ENCODE measurements at regions not wholly inside any gene's neighbourhood (a gene's known extent, or its start where the extent isn't known, plus 50 kb on each side); places are given as distances from the start of the nearest gene placed in this dataset.

DNA sequence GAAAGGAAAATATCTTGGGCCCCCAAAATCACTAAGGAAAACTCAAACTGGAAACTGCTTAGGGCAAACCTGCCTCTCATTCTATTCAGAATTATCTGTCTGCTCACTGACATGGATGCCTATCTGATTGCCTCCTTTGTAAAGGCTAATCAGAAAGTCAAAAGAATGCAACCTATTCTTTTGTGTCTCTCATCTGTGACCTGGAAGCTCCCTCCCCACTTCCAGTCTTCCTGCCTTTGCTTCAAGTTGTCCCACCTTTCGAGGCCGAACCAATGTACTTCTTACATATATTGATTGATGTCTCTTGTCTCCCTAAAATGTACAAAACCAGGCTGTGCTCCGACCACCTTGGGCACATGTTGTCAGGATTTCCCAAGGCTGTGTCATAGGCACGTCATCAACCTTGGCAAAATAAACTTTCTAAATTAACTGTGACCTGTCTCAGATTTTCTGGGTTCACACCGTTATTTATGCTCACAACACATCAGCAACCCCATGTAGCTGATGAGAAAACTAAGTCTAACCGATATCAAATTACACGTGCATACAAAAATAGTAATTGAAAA, 302.3 kb upstream of the NRIP1 start:
- DNase-seq (ENCODE audit: low read depth, low spot score), result no peak

DNA sequence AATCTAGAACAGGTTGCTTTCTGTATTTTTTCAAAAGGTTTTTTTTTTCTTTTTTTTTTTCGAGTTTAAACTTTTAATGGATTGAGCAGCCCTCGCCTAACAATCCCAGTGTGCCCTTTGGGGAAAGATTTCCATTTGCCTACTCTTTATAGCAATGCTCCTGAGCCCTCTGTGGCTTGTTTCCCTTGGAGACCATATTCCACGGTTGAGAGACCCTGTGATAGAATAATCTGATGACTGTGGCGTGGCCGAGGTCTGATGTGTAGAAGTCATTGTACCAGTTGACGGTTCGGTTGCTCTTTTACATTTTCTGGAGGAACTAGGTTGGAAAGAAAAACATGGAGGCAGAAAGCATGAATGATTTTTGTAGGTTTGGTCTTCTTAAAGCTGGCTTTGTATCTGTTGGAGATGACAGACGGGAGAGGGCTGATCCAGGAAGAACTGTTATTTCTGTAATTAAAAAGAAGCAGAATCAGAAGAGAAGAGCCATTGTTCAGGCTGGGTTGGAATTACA, 305.7 kb upstream of the NRIP1 start:
- DNase-seq (ENCODE audit: low read depth, low spot score), result no peak

DNA sequence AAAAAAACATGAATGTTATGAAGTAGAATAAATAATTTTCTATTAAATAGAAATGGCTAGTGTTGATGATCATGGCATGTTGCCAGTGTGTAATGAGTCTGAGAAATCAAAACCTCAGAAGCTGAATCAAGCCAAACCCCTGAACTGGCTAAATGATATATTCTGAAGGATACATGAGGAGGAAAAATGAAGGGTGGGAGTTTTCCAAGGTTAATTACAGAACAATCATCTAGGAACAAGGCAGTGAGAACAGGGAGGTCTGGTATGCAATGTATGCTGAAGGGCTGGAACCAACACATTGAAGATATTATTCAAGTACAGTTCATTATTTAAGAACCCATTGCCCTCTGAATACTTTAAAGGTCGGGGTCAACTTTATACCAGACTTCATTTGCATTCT, 309.1 kb upstream of the NRIP1 start:
- no peak for DNase-seq (ENCODE audit: low read depth, low spot score)

DNA sequence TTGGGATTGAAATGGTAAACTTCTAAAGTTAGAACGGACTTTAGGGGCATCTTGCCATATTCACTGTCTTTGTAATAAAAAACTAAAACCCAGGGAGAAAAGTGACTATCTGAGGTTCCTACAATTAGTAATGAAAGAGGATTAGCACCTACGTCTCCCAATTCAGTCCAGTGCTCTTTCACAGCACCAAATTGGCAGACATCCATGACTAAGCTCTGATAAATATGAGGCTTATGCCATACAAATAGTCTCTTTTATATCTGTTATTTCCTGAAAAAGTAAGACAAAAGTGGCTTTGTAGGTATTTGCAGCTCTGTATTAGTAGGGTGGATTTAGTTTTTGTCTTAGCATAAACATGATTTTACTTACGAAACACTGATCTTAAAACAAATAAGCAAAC, 315.0 kb upstream of the NRIP1 start:
- DNase-seq (ENCODE audit: low read depth, low spot score), result no peak

DNA sequence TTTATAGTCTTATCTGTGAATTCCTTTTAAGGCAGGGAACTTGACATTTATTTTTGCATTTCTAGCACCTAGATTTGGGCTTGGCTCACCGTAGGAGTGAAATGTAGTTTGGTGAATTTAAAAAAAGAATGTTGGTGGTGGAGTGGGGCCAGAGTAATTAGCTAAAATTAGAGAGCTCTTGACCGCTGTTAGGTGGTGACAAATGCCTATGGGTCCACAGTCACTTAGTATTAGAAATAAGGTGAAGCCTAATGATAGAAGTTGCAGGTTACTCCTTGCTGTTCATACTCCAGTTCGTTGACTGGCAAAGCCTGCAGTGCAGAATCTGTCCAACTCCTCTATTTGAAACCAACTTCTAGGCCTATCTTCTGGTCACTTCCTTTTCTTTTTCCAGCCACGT, 318.8 kb upstream of the NRIP1 start:
- no peak for DNase-seq (ENCODE audit: low read depth, low spot score)

DNA sequence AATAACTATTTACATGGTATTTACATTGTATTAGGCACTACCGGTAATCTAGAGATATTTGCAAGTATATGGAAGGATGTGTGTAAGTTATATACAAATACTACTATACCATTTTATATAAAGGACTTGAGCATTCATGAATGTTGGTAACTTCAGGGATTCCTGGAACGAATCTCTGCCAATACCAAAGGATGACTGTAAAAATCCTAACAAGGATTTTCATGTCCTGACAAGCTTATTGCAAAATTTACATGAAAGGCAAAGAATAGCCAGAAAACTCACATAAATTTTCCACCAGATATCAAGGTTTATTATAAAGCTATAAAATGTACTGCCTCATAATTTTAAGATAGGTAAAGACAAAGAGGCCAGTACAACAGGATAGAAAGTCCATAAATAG, 325.2 kb upstream of the NRIP1 start:
- no peak for DNase-seq (ENCODE audit: low read depth, low spot score)

DNA sequence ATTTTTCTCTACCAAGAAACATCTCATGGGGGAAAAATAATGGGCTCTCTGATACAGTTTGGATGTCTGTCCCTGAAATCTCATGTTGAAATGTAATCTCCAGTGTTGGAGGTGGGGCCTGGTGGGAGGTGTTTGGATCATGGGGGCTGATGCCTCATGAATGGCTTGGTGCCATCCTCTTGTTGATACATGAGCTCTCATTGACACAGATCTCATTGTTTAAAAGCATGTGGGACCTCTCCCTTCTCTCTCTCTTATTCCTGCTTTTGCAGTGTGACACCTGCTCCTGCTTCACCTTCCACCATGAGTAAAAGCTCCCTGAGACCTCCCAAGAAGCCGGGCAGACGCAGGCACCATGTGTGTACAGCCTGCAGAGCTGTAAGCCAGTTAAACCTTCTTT, 332.5 kb upstream of the NRIP1 start:
- DNase-seq (ENCODE audit: low read depth, low spot score), result no peak

DNA sequence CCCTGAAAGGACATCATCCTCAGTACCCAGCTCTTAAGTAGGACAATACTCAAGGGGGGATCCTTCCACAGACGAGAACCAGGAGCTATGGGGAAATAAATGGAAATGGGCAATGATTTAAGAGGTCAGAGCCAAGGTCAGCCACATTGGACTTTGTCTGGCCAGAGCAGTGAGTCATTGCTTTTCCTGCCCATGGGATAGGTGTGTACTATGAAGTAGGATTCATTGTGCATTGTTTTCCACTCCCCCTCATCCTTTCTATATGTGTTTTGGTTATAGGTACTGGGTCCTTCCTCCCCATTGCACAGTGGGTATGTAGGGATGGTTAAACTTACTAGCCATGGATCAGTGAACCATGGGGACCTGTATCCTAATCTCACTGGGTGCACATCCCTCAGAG, 328.9 kb upstream of the USP25 start:
- no peak for DNase-seq (ENCODE audit: low read depth, low spot score)

DNA sequence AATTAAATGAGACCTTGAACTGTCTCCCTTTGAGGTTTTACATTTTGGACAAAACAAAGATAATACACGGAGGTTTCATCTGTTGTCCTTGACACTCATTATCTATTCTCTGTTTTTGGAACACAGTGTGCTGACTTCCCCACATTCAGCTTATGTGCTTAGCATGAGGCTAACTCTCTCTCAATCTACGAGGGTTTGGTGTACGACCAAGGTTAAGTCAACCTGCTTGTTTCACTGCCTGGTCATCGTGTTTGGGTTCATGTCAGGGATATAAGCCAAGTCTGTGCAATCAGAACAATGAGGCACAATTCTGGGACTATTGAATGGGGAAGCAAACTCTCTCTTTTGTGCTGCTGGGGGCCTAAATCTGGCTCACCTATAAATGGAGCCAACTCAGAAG, 328.5 kb upstream of the USP25 start:
- no peak for DNase-seq (ENCODE audit: low read depth, low spot score)

DNA sequence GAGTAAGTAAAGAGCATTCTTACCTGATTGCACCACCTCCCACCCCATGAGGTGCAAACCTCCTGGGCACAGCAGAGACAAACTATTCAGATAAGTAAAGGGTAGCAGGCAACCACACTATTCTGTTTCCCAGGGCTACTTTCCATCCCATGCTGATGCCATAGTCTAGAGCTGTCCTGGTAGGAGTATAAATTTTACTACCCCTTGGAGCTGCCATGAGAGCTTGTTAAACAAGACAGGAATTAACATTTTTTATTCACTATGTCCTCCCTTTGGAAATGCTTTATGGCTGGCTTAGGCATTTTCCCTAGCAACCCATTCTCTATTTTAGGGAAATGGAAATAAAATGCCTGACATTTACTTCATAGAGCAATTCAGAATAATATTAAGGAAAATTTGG, 324.6 kb upstream of the USP25 start:
- no peak for DNase-seq (ENCODE audit: low read depth, low spot score)

DNA sequence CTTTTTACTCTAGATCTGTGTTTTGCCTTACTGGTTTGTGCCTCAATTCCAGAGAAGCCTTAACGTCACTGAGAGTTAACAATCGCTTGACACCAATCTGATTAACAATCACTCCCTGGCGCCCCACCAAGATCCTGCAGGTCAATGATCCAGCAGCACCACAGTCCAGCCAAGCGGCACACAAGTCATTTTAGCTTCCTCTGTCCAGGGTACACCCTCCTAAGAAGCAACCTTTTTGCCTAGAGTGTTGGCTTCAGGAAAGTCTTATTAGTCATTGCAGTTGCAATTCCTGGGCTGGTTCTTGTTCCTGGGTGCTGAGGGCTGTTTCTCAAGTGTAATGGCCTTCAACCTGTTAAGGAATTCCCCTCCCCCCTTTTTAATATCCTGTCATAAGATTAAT, 323.0 kb upstream of the USP25 start:
- DNase-seq (ENCODE audit: low read depth, low spot score), result no peak

DNA sequence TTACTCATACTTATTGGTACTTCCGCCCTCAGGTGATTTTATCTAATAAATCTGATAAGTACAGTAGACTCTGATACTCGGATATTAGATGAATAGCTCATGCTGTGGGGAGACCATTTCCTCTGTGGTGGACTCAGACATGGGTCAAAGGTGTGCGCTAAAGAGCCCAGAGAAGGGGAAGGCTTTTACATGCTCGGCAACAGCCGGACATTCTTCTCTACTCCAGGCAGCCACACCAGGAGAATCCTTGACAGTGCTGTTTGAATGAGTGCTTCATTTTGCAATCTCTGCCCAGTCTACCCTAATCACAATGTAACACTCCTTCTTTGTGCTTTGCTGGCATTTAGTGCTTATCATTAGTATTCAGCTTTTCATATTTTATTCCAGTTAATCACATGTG, 322.2 kb upstream of the USP25 start:
- no peak for DNase-seq (ENCODE audit: low read depth, low spot score)

DNA sequence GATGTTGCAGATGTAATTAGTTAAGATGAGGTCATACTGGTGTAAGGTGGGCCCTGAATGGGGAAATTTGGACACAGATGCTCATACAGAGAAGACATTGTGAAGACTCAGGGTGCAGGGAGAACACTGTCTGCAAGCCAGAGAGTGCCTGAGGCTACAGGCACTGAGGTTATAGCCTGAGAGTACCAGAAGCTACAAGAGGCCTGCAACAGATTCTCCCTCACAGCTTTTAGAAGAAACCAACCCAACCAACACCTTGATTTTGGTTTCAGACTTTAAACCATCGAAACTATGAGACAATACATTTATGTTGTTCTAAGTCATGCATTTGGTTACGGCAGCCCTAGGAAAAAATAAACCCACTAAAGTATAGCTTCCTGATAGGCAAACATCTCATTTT, 321.7 kb upstream of the USP25 start:
- DNase-seq (ENCODE audit: low read depth, low spot score), result no peak

DNA sequence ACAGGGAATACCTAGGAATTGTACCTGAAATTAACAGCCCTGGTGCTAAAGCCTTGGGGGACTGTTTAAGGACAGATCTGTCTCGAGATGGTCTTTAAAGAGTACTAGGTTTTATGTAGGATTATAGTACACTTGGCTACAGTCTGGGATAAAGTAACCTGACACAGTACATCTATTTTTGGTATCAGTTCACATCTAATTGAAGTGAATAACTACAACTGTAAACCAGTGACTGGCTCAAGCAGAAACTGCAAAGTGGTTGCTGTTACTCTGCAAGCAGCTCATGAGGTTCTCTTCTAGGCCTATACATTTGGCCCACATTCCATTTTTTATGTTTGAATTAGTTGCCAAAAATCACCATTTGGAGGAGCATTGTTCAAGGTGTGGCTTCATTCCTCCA, 320.8 kb upstream of the USP25 start:
- DNase-seq (ENCODE audit: low read depth, low spot score), result no peak

DNA sequence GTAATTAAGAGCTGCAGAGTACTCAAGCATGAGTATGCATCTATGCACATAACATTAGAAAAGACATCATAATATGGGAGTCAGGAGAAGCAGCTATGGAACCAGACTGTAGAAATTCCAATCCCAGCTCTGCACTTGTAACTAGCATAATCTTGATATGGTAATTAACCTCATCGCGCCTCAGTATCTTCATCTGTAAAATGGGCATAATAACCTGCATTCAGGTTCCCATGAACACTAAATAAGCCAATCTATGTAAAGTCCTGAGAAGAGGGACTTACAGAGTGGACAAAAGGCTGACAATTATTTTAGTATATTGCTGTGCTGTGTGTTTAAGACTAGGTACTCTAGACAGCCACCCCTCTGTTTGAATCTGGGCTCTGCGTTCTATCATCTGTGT, 318.9 kb upstream of the USP25 start:
- DNase-seq (ENCODE audit: low read depth, low spot score), result no peak

DNA sequence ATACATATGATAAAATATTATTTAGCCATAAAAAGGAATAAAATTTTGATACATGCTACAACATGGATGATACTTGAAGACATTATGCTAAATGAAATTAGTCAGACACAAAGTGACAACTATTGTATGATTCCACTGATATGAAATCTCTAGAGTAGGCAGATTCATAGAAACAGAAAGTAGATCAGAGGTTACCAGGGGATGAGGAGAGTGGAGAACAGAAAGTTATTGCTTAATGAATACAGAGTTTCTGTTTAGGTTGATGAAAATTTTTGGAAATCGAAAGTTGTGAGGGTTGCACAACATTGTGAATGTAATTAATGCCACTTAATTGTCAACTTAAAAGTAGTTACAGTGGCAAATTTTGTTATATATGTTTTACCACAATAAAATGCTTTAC, 315.7 kb upstream of the USP25 start:
- DNase-seq (ENCODE audit: low read depth, low spot score), result no peak

DNA sequence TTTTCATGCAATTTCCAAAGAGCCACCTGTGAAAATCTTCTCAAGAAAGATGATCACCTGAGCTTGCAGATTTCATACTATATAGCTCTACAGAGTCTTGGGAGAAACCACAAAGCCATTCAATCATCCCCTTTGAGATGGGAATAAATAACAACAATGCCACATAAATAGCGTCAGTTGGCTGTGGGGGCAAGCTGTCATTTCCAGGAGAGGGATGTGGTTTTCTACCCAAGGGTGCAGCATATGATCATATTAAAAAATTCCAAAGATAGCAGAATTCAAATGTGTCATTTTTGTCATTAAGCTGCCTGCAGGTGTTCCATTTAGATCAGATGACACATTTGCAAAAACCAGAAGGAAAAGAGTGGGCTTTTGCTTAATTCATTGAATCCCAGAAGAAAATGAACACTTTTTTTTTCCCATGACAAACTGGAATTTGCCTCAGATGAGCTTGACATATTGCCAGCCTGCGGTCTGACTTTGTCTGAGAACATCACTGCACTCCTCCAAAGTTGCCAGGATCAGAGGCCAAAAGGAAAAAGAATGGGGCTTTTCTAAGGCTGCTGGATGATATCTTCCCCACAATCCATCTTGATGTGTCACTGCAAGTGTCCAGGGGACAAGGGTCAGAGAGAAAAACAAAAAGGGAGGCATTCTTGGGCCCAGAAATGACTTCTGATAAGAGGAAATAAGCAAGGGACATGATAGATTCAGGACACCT, 314.1 kb upstream of the USP25 start:
- DNase-seq (ENCODE audit: low read depth, low spot score), result no peak

DNA sequence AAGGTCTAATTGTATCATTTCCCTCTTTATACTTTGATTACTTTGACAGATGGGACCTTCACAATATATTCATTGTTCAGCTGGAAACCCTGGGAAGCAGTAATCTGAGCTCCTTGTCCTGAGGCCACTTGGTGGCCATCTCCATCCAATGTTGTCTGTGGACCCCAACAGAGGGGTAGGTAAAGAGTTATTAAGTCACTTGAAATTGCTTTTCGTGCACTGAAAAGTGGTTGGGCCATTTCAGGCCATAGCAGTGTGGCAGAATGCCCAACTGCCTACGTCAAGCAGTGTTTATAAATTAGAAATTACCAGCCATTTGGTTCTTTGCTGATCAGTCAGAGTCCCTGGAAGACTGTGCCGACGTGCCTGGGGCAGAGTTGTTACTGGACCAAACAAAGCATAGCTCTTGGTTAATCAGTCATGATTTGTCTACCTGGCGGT, 308.3 kb upstream of the USP25 start:
- no peak for DNase-seq (ENCODE audit: low read depth, low spot score)

DNA sequence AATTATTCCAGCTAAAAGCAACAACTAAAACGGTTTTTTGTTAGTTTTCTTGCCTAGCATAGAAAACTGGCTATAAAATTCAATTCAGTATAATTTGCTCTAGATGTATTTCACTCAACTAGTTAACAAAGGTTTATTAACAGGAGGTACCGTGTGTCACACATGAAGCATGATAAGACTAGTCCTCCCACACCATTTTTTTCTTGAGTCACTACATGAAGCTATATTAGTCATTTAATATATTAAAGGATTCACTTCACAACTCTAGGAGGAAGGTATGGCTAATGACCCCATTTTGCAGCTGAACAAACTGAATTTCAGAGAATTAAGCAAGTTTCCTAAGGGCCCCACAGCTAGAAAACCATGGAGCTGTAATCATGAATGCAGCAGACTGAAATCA, 307.8 kb upstream of the USP25 start:
- no peak for DNase-seq (ENCODE audit: low read depth, low spot score)

DNA sequence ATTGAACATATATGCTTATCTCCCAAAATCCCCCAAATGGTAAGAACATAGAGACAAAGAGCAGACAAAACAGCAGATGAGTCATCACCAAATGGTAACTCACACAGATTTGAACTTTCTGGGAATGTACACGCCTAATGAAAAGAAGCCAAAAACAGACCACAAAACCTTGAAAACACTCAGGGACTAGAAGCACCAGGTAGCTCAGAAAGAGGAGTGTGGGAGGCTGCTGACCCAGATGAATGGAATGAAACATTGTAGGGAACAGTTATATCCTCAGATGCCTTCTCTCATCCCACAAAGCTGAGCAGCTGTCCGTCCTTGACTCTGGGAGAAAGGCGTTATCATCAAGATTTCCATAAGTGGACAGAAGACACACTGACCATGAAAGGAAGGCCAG, 307.0 kb upstream of the USP25 start:
- no peak for DNase-seq (ENCODE audit: low read depth, low spot score)

DNA sequence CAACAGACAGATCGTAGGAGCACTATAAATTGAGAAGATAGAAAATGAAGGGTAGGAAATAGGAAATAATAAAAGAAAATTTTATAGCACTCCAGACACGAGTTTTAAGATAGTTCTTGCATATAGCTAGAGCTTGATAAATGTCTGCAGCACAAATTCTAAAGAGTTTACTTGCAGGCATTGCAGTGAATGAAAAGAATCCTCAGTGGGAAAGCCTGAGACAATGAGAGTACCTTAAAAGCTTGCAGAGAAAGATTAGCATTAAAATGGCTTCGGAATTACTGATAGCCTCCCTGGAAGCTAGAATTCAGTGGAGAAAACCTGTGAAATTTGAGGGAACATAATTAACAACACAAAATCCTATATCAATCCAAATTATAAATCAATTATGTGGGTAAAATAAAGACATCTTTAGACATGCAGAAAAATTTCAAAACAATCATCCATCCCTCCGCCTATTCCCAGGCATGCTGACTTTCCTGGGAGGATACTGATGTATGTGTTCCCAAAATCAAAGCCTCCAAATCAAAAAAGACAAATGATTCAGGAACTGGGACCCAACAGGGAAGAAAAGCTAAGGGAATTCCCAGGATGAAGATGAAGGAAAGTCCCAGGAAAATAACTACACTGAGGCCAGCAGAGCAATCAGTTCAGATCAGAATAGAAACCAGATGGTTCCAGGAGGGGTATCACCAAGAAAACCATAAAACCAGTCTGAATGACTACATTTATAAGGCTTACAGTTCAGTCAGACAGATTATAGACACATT, 305.9 kb upstream of the USP25 start:
- DNase-seq (ENCODE audit: low read depth, low spot score), result no peak

DNA sequence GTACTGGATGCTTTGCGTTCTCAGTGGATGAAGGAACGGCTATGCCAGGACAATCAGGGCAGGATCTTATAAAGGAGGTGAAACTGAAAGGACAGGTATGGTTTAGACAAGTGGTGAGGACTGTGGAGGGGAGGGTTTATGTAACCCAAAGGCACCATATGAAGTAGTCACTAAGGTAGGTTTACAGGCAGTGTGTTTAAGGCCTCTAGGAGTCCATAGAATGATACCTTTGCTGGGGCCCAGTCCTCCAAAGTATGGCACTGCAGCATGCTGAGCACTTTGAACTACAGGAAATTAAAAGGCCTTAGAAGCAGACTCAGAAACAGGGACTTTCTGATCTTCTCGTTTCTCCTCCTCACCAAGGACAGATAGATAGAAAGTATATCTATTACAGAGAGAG, 304.7 kb upstream of the USP25 start:
- no peak for DNase-seq (ENCODE audit: low read depth, low spot score)

DNA sequence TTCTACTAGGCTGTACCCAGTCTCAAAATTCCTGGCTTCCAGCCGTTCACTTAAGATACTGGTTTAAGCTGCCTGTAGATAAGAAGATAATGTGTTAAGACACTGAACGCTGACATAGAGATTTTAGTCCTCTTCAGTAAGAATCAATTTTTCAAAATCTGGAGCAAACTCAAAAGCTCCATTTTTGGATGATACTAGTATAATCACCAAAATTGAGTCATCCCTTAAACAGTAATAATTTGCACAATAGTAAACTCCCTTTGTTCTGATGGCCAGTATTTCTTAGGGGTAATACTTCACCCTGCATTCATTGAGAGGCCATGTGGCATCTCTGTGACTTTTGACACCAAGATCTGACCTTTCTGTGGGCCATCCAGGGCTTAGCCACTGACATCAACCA, 299.8 kb upstream of the USP25 start:
- DNase-seq (ENCODE audit: low read depth, low spot score), result no peak
